22Rv1 (cell line): ENCODE measurements at regions not wholly inside any gene's neighbourhood (a gene's known extent, or its start where the extent isn't known, plus 50 kb on each side); places are given as distances from the start of the nearest gene placed in this dataset.

Experiments used
- ZFX ChIP-seq: fragments of 450-650 bp; IDR thresholded peaks from 2 replicates; pipeline ENCODE4 v1.6.1; 2017; ENCODE audit warnings: antibody characterized with exemption, borderline replicate concordance
- TF ChIP-seq, protein P1 (sequence below): fragments of 450-650 bp; IDR thresholded peaks from 2 replicates; pipeline ENCODE4 v1.5.1; 2017; ENCODE audit warnings: mild to moderate bottlenecking

DNA sequence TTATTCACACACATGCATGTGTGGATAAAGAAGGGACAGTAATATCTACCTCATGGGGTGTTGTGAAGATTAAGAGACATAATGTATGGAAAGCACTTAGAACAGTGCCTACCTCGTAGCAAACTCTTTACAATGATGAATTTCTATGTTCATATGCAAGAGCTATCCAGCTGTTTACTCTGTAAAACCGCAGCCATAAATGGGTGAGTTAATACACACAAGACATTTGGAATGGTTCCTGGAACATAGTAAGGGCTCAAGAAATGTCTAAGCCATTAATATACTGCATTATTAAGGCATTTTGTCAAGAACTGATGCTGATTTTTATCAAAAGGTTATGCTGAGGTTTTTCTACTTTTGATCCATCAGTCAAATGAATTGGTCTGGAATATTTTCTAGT is 1076.2 kb downstream of the TSN start:
- TF ChIP-seq, protein P1, sequence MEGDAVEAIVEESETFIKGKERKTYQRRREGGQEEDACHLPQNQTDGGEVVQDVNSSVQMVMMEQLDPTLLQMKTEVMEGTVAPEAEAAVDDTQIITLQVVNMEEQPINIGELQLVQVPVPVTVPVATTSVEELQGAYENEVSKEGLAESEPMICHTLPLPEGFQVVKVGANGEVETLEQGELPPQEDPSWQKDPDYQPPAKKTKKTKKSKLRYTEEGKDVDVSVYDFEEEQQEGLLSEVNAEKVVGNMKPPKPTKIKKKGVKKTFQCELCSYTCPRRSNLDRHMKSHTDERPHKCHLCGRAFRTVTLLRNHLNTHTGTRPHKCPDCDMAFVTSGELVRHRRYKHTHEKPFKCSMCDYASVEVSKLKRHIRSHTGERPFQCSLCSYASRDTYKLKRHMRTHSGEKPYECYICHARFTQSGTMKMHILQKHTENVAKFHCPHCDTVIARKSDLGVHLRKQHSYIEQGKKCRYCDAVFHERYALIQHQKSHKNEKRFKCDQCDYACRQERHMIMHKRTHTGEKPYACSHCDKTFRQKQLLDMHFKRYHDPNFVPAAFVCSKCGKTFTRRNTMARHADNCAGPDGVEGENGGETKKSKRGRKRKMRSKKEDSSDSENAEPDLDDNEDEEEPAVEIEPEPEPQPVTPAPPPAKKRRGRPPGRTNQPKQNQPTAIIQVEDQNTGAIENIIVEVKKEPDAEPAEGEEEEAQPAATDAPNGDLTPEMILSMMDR = no peak
- no peak for TF ChIP-seq ZFX
